ENCODE measurements at regions not wholly inside any gene's neighbourhood (a gene's known extent, or its start where the extent isn't known, plus 50 kb on each side); places are given as distances from the start of the nearest gene placed in this dataset.

- TF ChIP-seq, protein P1, sequence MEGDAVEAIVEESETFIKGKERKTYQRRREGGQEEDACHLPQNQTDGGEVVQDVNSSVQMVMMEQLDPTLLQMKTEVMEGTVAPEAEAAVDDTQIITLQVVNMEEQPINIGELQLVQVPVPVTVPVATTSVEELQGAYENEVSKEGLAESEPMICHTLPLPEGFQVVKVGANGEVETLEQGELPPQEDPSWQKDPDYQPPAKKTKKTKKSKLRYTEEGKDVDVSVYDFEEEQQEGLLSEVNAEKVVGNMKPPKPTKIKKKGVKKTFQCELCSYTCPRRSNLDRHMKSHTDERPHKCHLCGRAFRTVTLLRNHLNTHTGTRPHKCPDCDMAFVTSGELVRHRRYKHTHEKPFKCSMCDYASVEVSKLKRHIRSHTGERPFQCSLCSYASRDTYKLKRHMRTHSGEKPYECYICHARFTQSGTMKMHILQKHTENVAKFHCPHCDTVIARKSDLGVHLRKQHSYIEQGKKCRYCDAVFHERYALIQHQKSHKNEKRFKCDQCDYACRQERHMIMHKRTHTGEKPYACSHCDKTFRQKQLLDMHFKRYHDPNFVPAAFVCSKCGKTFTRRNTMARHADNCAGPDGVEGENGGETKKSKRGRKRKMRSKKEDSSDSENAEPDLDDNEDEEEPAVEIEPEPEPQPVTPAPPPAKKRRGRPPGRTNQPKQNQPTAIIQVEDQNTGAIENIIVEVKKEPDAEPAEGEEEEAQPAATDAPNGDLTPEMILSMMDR (conservative IDR thresholded peaks at IDR 0.05; ENCODE audit: low read depth in 2 of 2) = no peak
- TF ChIP-seq POLR2AphosphoS5 (IDR thresholded peaks at IDR 0.05; ENCODE audit: low read depth) (no peak), JUNB (IDR thresholded peaks at IDR 0.05; ENCODE audit: unreplicated experiment) (no peak), ZNF331 (CRISPR knock-in tag; IDR thresholded peaks at IDR 0.05; ENCODE audit: low read depth) (no peak)
Measured at GRCh38 chr10:131034451-131034850, 277.1 kb downstream of the TCERG1L start.

Data from GM23338 (cell line).